B cell (primary cell): ENCODE measurements at regions not wholly inside any gene's neighbourhood (a gene's known extent, or its start where the extent isn't known, plus 50 kb on each side); places are given as distances from the start of the nearest gene placed in this dataset.

Source experiments
- ATAC-seq: fragments of 200-7000 bp; cut with Tn5 transposase; one replicate; pipeline ENCODE4 v1.10.0; 2021; ENCODE audit warnings: low read depth, mild to moderate bottlenecking, moderate number of reproducible peaks, moderate library complexity
- CTCF ChIA-PET: fragments of 350-600 bp; sonication (Branson Sonifier 250); formaldehyde crosslinking; loops from one replicate; lab custom pipeline; 2021; ENCODE audit warnings: antibody characterized with exemption, inconsistent platforms; lab: Charles Lee
- POLR2A ChIA-PET: fragments of 350-600 bp; sonication (Branson Sonifier 250); formaldehyde crosslinking; loops from one replicate; lab custom pipeline; 2021; ENCODE audit warnings: antibody characterized with exemption; lab: Charles Lee
- DNase-seq: peaks from one replicate; pipeline ENCODE4 v3.0.0; 2013
- H2AFZ ChIP-seq: 2 replicates; pipeline ENCODE4 v1.6.1; 2012; ENCODE audit warnings: mild to moderate bottlenecking, low read depth, low read length; ENCODE audit not compliant: insufficient read depth, poor library complexity, severe bottlenecking
- H3K27ac ChIP-seq, 2 donors: 1 replicate in 1 of 2; 2 replicates in 1 of 2; pipeline ENCODE4 v1.5.1; 2012 to 2013; ENCODE audit warnings: low read length in 2 of 2, mild to moderate bottlenecking in 2 of 2, moderate library complexity in 1 of 2
- H3K27me3 ChIP-seq, 4 experiments: fragments of 200-600 bp in 1 of 4; sonication (generic) in 1 of 4; replicated peaks in 1 of 4; 1 replicate in 2 of 4; 2 replicates in 2 of 4; pipeline versions ENCODE4 v1.6.1 to v1.7.0; 2013 to 2016; ENCODE audit warnings: low read length in 3 of 4, mild to moderate bottlenecking in 2 of 4, mixed read lengths in 1 of 4, moderate library complexity in 1 of 4; ENCODE audit not compliant: insufficient read depth in 4 of 4, control insufficient read depth in 3 of 4; ENCODE audit errors: control extremely low read depth in 1 of 4
- H3K36me3 ChIP-seq, 2 experiments: replicated peaks in 1 of 2; 1 replicate in 1 of 2; 2 replicates in 1 of 2; pipeline versions ENCODE4 v1.6.1 to v1.7.1; 2013; ENCODE audit warnings: low read length in 1 of 2; ENCODE audit not compliant: insufficient read depth in 2 of 2, control insufficient read depth in 1 of 2; ENCODE audit errors: control extremely low read depth in 1 of 2, extremely low read depth in 1 of 2
- H3K4me1 ChIP-seq, 2 donors: fragments of 200-600 bp in 1 of 2; sonication (generic) in 1 of 2; 1 replicate in 1 of 2; 2 replicates in 1 of 2; pipeline versions ENCODE4 v1.5.1 to v1.6.1; 2013 to 2017; ENCODE audit warnings: low read length in 2 of 2; ENCODE audit not compliant: control insufficient read depth in 2 of 2, insufficient read depth in 2 of 2
- H3K4me2 ChIP-seq: replicated peaks from 2 replicates; pipeline ENCODE3; 2012; ENCODE audit warnings: mild to moderate bottlenecking, low read depth, low read length; ENCODE audit not compliant: poor library complexity, severe bottlenecking
- H3K4me3 ChIP-seq, 5 experiments: fragments of 200-600 bp in 1 of 5; sonication (generic) in 1 of 5; 1 replicate in 3 of 5; 2 replicates in 2 of 5; pipeline versions ENCODE4 v1.5.1 to v1.7.0; 2011 to 2016; ENCODE audit warnings: low read length in 4 of 5, mild to moderate bottlenecking in 4 of 5, low read depth in 2 of 5, control low read depth in 1 of 5, moderate library complexity in 1 of 5; ENCODE audit not compliant: insufficient read depth in 1 of 5; ENCODE audit errors: control extremely low read depth in 1 of 5, extremely low read depth in 1 of 5
- H3K79me2 ChIP-seq: fragments of 200-600 bp; sonication (generic); one replicate; pipeline ENCODE4 v1.6.0; 2016; ENCODE audit warnings: low read length; ENCODE audit not compliant: control insufficient read depth, insufficient read depth
- H3K9ac ChIP-seq: fragments of 200-600 bp; sonication (generic); 2 replicates; pipeline ENCODE4 v1.6.1; 2017; ENCODE audit warnings: mild to moderate bottlenecking, low read length, moderate library complexity
- H3K9me3 ChIP-seq, 3 donors: one replicate each; pipeline versions ENCODE4 v1.6.1 to v1.7.1; 2013; ENCODE audit warnings: low read length in 2 of 3; ENCODE audit not compliant: control insufficient read depth in 2 of 3, insufficient read depth in 1 of 3; ENCODE audit errors: control extremely low read depth in 1 of 3
- H4K20me1 ChIP-seq: 2 replicates; pipeline ENCODE4 v1.6.0; 2012; ENCODE audit warnings: mild to moderate bottlenecking, low read length; ENCODE audit not compliant: insufficient read depth, control insufficient read depth, poor library complexity, severe bottlenecking
- H3K27ac Mint-ChIP-seq: one replicate; pipeline ENCODE4 v1.8.0; 2021; ENCODE audit warnings: mixed read lengths
- H3K27me3 Mint-ChIP-seq: one replicate; pipeline ENCODE4 v1.8.0; 2021; ENCODE audit warnings: mixed read lengths
- H3K4me1 Mint-ChIP-seq: one replicate; pipeline ENCODE4 v1.8.0; 2021; ENCODE audit warnings: mixed read lengths
- H3K4me3 Mint-ChIP-seq: one replicate; pipeline ENCODE4 v1.8.0; 2021; ENCODE audit warnings: mixed read lengths
- H3K9me3 Mint-ChIP-seq: one replicate; pipeline ENCODE4 v1.8.0; 2022; ENCODE audit warnings: mixed read lengths; ENCODE audit not compliant: insufficient read depth
- CTCF ChIP-seq: fragments of 200-600 bp; IDR thresholded peaks from one replicate; pipeline ENCODE4 v1.8.0; 2022; ENCODE audit warnings: antibody characterized with exemption, mild to moderate bottlenecking
- EZH2 ChIP-seq: IDR thresholded peaks from 2 replicates; pipeline ENCODE4 v1.6.1; 2012; ENCODE audit warnings: borderline replicate concordance, low read depth, mild to moderate bottlenecking, moderate library complexity, low read length; ENCODE audit not compliant: insufficient read depth, poor library complexity, severe bottlenecking
- WGBS: methylation state at CpG from one replicate; pipeline ENCODE4 v1.1.5; 2013; ENCODE audit warnings: missing lambda C conversion rate; ENCODE audit not compliant: insufficient coverage; 5-methylcytosine and 5-hydroxymethylcytosine counted together
- intact Hi-C: fragments of 100-400 bp; cut with micrococcal nuclease; formaldehyde crosslinking; loops from one replicate; pipeline ENCODE4 v1.10.0; 2022

GRCh38 chr4:34824515-34824914 lies 1419.8 kb downstream of the ARAP2 start:
- H4K20me1 ChIP-seq, result no peaks in the 10 kb centered on the region
- TF ChIP-seq CTCF, result no peak
- TF ChIP-seq EZH2, result no peak
- DNase-seq (no peak), ATAC-seq (no peak)
- no peak overlapping the region for H2AFZ ChIP-seq
- H3K4me1 Mint-ChIP-seq, result no peaks in the 10 kb centered on the region
- no peaks in the 10 kb centered on the region for H3K27me3 ChIP-seq
- ChIA-PET CTCF (no interaction called here), POLR2A (no interaction called here)
- no peak overlapping the region for H3K27ac ChIP-seq
- no peak overlapping the region for H3K4me3 Mint-ChIP-seq
- H3K9ac ChIP-seq, result no peak overlapping the region
- intact Hi-C loops, result no loop called here
- peaks cover 0 to 6% (median 0%) of the 10 kb centered on the region in 3 donors for H3K9me3 ChIP-seq
- no peak overlapping the region for H3K4me3 ChIP-seq
- peaks cover 4% of the 10 kb centered on the region for H3K9me3 Mint-ChIP-seq
- no peaks in the 10 kb centered on the region for H3K36me3 ChIP-seq
- no peaks in the 10 kb centered on the region for H3K27me3 Mint-ChIP-seq
- no peaks in the 10 kb centered on the region for H3K4me1 ChIP-seq
- H3K27ac Mint-ChIP-seq, result no peak overlapping the region
- no peak overlapping the region for H3K4me2 ChIP-seq
- H3K79me2 ChIP-seq, result no peaks in the 10 kb centered on the region

GRCh38 chr4:34826660-34827059 lies 1417.7 kb downstream of the ARAP2 start:
- Histone ChIP-seq H3K4me3 (no peak overlapping the region), H3K79me2 (no peaks in the 10 kb centered on the region), H3K9ac (no peak overlapping the region), H3K4me1 (no peaks in the 10 kb centered on the region), H3K27me3 (no peaks in the 10 kb centered on the region), H3K27ac (no peak overlapping the region), H4K20me1 (no peaks in the 10 kb centered on the region), H2AFZ (no peak overlapping the region), H3K36me3 (no peaks in the 10 kb centered on the region), H3K9me3 (peaks cover 0 to 6% (median 0%) of the 10 kb centered on the region in 3 donors), H3K4me2 (no peak overlapping the region)
- ChIA-PET POLR2A (no interaction called here), CTCF (no interaction called here)
- H3K27ac Mint-ChIP-seq, result no peak overlapping the region
- DNase-seq (no peak), ATAC-seq (no peak)
- no peaks in the 10 kb centered on the region for H3K4me1 Mint-ChIP-seq
- H3K27me3 Mint-ChIP-seq, result no peaks in the 10 kb centered on the region
- intact Hi-C loops, result no loop called here
- TF ChIP-seq CTCF (no peak), EZH2 (no peak)
- H3K9me3 Mint-ChIP-seq, result peaks cover 7% of the 10 kb centered on the region
- H3K4me3 Mint-ChIP-seq, result no peak overlapping the region
- WGBS, result 95% methylated on average over 5 of the region's 5 CpGs
